ENCODE measurements at regions not wholly inside any gene's neighbourhood (a gene's known extent, or its start where the extent isn't known, plus 50 kb on each side); places are given as distances from the start of the nearest gene placed in this dataset.

GRCh38 chr13:85223883-85224656 lies 575.1 kb downstream of the SLITRK6 start:
- no peak for TF ChIP-seq CTCF (conservative IDR thresholded peaks at IDR 0.05; ENCODE audit: low read depth, low read length)
- TF ChIP-seq EZH2 (IDR thresholded peaks at IDR 0.05; ENCODE audit: low read length, unreplicated experiment): no peak
- no peak for TF ChIP-seq EZH2phosphoT487 (IDR thresholded peaks at IDR 0.05; ENCODE audit: borderline replicate concordance, low read length)
- ChIA-PET CTCF (no interaction called here), POLR2A (ENCODE audit: unreplicated experiment) (no interaction called here)
- Histone ChIP-seq H3K27me3 (ENCODE audit: low read length) (no peaks in the 10 kb centered on the region), H3K79me2 (ENCODE audit: low read length) (no peaks in the 10 kb centered on the region), H2AFZ (ENCODE audit: low read length) (no peak overlapping the region), H3F3A (ENCODE audit: low read length, unreplicated experiment) (no peaks in the 10 kb centered on the region), H4K20me1 (ENCODE audit: low read length) (no peaks in the 10 kb centered on the region), H3K9me3 (ENCODE audit: low read length) (no peaks in the 10 kb centered on the region), H3K4me2 (ENCODE audit: low read length) (no peak overlapping the region), H3K9me2 (replicated peaks; ENCODE audit: low read length) (no peaks in the 10 kb centered on the region), H3K4me1 (ENCODE audit: insufficient read depth, low read length) (no peaks in the 10 kb centered on the region), H3K4me3 (ENCODE audit: low read length) (no peak overlapping the region), H3K9ac (ENCODE audit: low read length) (no peak overlapping the region), H3K36me3 (ENCODE audit: low read depth, low read length) (no peaks in the 10 kb centered on the region), H3K27ac (ENCODE audit: low read length) (no peak overlapping the region)
- BruUV-seq (replicated peaks): no TSS peak
- intact Hi-C loops (cut with micrococcal nuclease): no loop called here
- DNase-seq (no peak), ATAC-seq (no peak)

- TF ChIP-seq CTCF (conservative IDR thresholded peaks at IDR 0.05; ENCODE audit: low read depth, low read length): no peak
- no peak for TF ChIP-seq EZH2 (IDR thresholded peaks at IDR 0.05; ENCODE audit: low read length, unreplicated experiment)
- no peak for TF ChIP-seq EZH2phosphoT487 (IDR thresholded peaks at IDR 0.05; ENCODE audit: borderline replicate concordance, low read length)
- DNase-seq (no peak), ATAC-seq (no peak)
- no peaks in the 10 kb centered on the region for H3K9me2 ChIP-seq (replicated peaks; ENCODE audit: low read length)
- H3K79me2 ChIP-seq (ENCODE audit: low read length): no peaks in the 10 kb centered on the region
- no peak overlapping the region for H3K4me3 ChIP-seq (ENCODE audit: low read length)
- no TSS peak for BruUV-seq (replicated peaks)
- H3K4me2 ChIP-seq (ENCODE audit: low read length): no peak overlapping the region
- no peaks in the 10 kb centered on the region for H3K27me3 ChIP-seq (ENCODE audit: low read length)
- H3K36me3 ChIP-seq (ENCODE audit: low read depth, low read length): no peaks in the 10 kb centered on the region
- H2AFZ ChIP-seq (ENCODE audit: low read length): no peak overlapping the region
- no peak overlapping the region for H3K9ac ChIP-seq (ENCODE audit: low read length)
- H4K20me1 ChIP-seq (ENCODE audit: low read length): no peaks in the 10 kb centered on the region
- no peaks in the 10 kb centered on the region for H3F3A ChIP-seq (ENCODE audit: low read length, unreplicated experiment)
- ChIA-PET CTCF (no interaction called here), POLR2A (ENCODE audit: unreplicated experiment) (no interaction called here)
- no peaks in the 10 kb centered on the region for H3K4me1 ChIP-seq (ENCODE audit: insufficient read depth, low read length)
- no peaks in the 10 kb centered on the region for H3K9me3 ChIP-seq (ENCODE audit: low read length)
- intact Hi-C loops (cut with micrococcal nuclease): no loop called here
- H3K27ac ChIP-seq (ENCODE audit: low read length): no peak overlapping the region
Measured at GRCh38 chr13:85216576-85216975, 582.6 kb downstream of the SLITRK6 start.

- no peak overlapping the region for H3K9ac ChIP-seq (ENCODE audit: low read length)
- no peak overlapping the region for H2AFZ ChIP-seq (ENCODE audit: low read length)
- no peaks in the 10 kb centered on the region for H3K27me3 ChIP-seq (ENCODE audit: low read length)
- no peak overlapping the region for H3K4me2 ChIP-seq (ENCODE audit: low read length)
- no peak overlapping the region for H3K4me3 ChIP-seq (ENCODE audit: low read length)
- H3K79me2 ChIP-seq (ENCODE audit: low read length): no peaks in the 10 kb centered on the region
- H3K27ac ChIP-seq (ENCODE audit: low read length): no peak overlapping the region
- POLR2A ChIA-PET (ENCODE audit: unreplicated experiment): no interaction called here
- no peak for ATAC-seq
- TF ChIP-seq CTCF (conservative IDR thresholded peaks at IDR 0.05; ENCODE audit: low read depth, low read length) (no peak), EZH2 (IDR thresholded peaks at IDR 0.05; ENCODE audit: low read length, unreplicated experiment) (no peak), EZH2phosphoT487 (IDR thresholded peaks at IDR 0.05; ENCODE audit: borderline replicate concordance, low read length) (no peak)
- H3K9me2 ChIP-seq (replicated peaks; ENCODE audit: low read length): no peaks in the 10 kb centered on the region
- H4K20me1 ChIP-seq (ENCODE audit: low read length): no peaks in the 10 kb centered on the region
- H3K36me3 ChIP-seq (ENCODE audit: low read depth, low read length): no peaks in the 10 kb centered on the region
- no peak for DNase-seq
- no peaks in the 10 kb centered on the region for H3F3A ChIP-seq (ENCODE audit: low read length, unreplicated experiment)
- H3K4me1 ChIP-seq (ENCODE audit: insufficient read depth, low read length): no peaks in the 10 kb centered on the region
- intact Hi-C loops (cut with micrococcal nuclease): no loop called here
- no TSS peak for BruUV-seq (replicated peaks)
- H3K9me3 ChIP-seq (ENCODE audit: low read length): no peaks in the 10 kb centered on the region
- CTCF ChIA-PET: no interaction called here
Measured at GRCh38 chr13:85212692-85213091, 586.5 kb downstream of the SLITRK6 start.
